ENCODE measurements at regions not wholly inside any gene's neighbourhood (a gene's known extent, or its start where the extent isn't known, plus 50 kb on each side); places are given as distances from the start of the nearest gene placed in this dataset.

GRCh38 chr1:218498056-218498938, 153.2 kb downstream of the TGFB2 start:
- no peak overlapping the region for H3K27ac Mint-ChIP-seq
- 88 to 96% methylated on average over 3 to 8 of the region's 8 CpGs for WGBS, 2 experiments (ENCODE audit: insufficient coverage in 1 of 2, insufficient read length in 1 of 2)
- peaks cover 7% of the 10 kb centered on the region for H3K9me3 ChIP-seq (ENCODE audit: control insufficient read depth, low read length)
- no peak overlapping the region for H3K9ac ChIP-seq (ENCODE audit: extremely low read depth, low read length, poor library complexity, severe bottlenecking)
- no peak for DNase-seq
- peaks cover 43% of the 10 kb centered on the region for H3K4me1 Mint-ChIP-seq
- no peak overlapping the region for H3K4me3 ChIP-seq (ENCODE audit: low read length)
- no peak for TF ChIP-seq CTCF (conservative IDR thresholded peaks at IDR 0.05)
- no peak overlapping the region for H3K27ac ChIP-seq (ENCODE audit: low read depth, low read length)
- H3K4me3 Mint-ChIP-seq = no peak overlapping the region
- peaks cover 5% of the 10 kb centered on the region for H3K9me3 Mint-ChIP-seq
- H3K36me3 Mint-ChIP-seq (ENCODE audit: low read depth) = no peaks in the 10 kb centered on the region
- H3K27me3 Mint-ChIP-seq (ENCODE audit: insufficient read depth) = no peaks in the 10 kb centered on the region
- H3K4me1 ChIP-seq (ENCODE audit: control insufficient read depth, insufficient read depth, low read length) = peaks cover 23% of the 10 kb centered on the region
- no peaks in the 10 kb centered on the region for H3K27me3 ChIP-seq (ENCODE audit: control insufficient read depth, insufficient read depth, low read length, poor library complexity, severe bottlenecking)
- no peaks in the 10 kb centered on the region for H3K36me3 ChIP-seq (ENCODE audit: control insufficient read depth, insufficient read depth, low read length)

GRCh38 chr1:218499011-218499691, 154.0 kb downstream of the TGFB2 start:
- Mint-ChIP-seq H3K36me3 (ENCODE audit: low read depth) (no peaks in the 10 kb centered on the region), H3K27me3 (ENCODE audit: insufficient read depth) (no peaks in the 10 kb centered on the region), H3K4me3 (no peak overlapping the region), H3K9me3 (peaks cover 8% of the 10 kb centered on the region), H3K4me1 (peaks cover 34% of the 10 kb centered on the region), H3K27ac (no peak overlapping the region)
- no peak for TF ChIP-seq CTCF (conservative IDR thresholded peaks at IDR 0.05)
- Histone ChIP-seq H3K4me3 (ENCODE audit: low read length) (no peak overlapping the region), H3K9ac (ENCODE audit: extremely low read depth, low read length, poor library complexity, severe bottlenecking) (no peak overlapping the region), H3K27me3 (ENCODE audit: control insufficient read depth, insufficient read depth, low read length, poor library complexity, severe bottlenecking) (no peaks in the 10 kb centered on the region), H3K9me3 (ENCODE audit: control insufficient read depth, low read length) (peaks cover 7% of the 10 kb centered on the region), H3K4me1 (ENCODE audit: control insufficient read depth, insufficient read depth, low read length) (peaks cover 15% of the 10 kb centered on the region), H3K27ac (ENCODE audit: low read depth, low read length) (no peak overlapping the region), H3K36me3 (ENCODE audit: control insufficient read depth, insufficient read depth, low read length) (no peaks in the 10 kb centered on the region)
- no peak for DNase-seq
- 95 to 100% methylated on average over 4 of the region's 4 CpGs for WGBS, 2 experiments (ENCODE audit: insufficient coverage in 1 of 2, insufficient read length in 1 of 2)

GRCh38 chr1:218499911-218500310, 154.8 kb downstream of the TGFB2 start:
- no peak overlapping the region for H3K4me3 ChIP-seq (ENCODE audit: low read length)
- H3K9me3 ChIP-seq (ENCODE audit: control insufficient read depth, low read length) = peaks cover 7% of the 10 kb centered on the region
- no peaks in the 10 kb centered on the region for H3K36me3 ChIP-seq (ENCODE audit: control insufficient read depth, insufficient read depth, low read length)
- Mint-ChIP-seq H3K27ac (no peak overlapping the region), H3K9me3 (peaks cover 13% of the 10 kb centered on the region), H3K4me3 (no peak overlapping the region), H3K36me3 (ENCODE audit: low read depth) (no peaks in the 10 kb centered on the region), H3K4me1 (peaks cover 26% of the 10 kb centered on the region), H3K27me3 (ENCODE audit: insufficient read depth) (no peaks in the 10 kb centered on the region)
- H3K27ac ChIP-seq (ENCODE audit: low read depth, low read length) = no peak overlapping the region
- H3K4me1 ChIP-seq (ENCODE audit: control insufficient read depth, insufficient read depth, low read length) = peaks cover 10% of the 10 kb centered on the region
- 81 to 100% methylated on average over 1 to 7 of the region's 7 CpGs for whole genome bisulfite sequencing, 2 experiments (ENCODE audit: insufficient coverage in 1 of 2, insufficient read length in 1 of 2)
- no peak for TF ChIP-seq CTCF (conservative IDR thresholded peaks at IDR 0.05)
- no peaks in the 10 kb centered on the region for H3K27me3 ChIP-seq (ENCODE audit: control insufficient read depth, insufficient read depth, low read length, poor library complexity, severe bottlenecking)
- peak; percentile 84 for DNase-seq
- H3K9ac ChIP-seq (ENCODE audit: extremely low read depth, low read length, poor library complexity, severe bottlenecking) = no peak overlapping the region

Measured in endodermal cell (in vitro differentiated cells).